ENCODE measurements at regions not wholly inside any gene's neighbourhood (a gene's known extent, or its start where the extent isn't known, plus 50 kb on each side); places are given as distances from the start of the nearest gene placed in this dataset.
"Not testable (repeated sequence)": the region's sequence is repeated elsewhere in the genome, so short reads cannot be mapped to it uniquely, and the experiment has no call there.

GRCh38 chr14:106286697-106287290, 760.4 kb downstream of the TMEM121 start:
- DNase-seq (ENCODE audit: low spot score): no peak
- H3K9me3 Mint-ChIP-seq: no peaks in the 10 kb centered on the region
- intact Hi-C loops (cut with micrococcal nuclease): no loop called here
- H3K4me3 Mint-ChIP-seq (ENCODE audit: low read depth): no peak overlapping the region
- no peaks in the 10 kb centered on the region for H3K36me3 Mint-ChIP-seq (ENCODE audit: low read depth)
- H3K4me1 Mint-ChIP-seq (ENCODE audit: low read depth): no peaks in the 10 kb centered on the region
- H3K27ac Mint-ChIP-seq: no peak overlapping the region
- peaks cover 21% of the 10 kb centered on the region for H3K27me3 Mint-ChIP-seq (ENCODE audit: low read depth)

- DNase-seq (ENCODE audit: low spot score): no peak
- Mint-ChIP-seq H3K4me1 (ENCODE audit: low read depth) (no peaks in the 10 kb centered on the region), H3K27ac (no peak overlapping the region), H3K9me3 (no peaks in the 10 kb centered on the region), H3K27me3 (ENCODE audit: low read depth) (peaks cover 21% of the 10 kb centered on the region), H3K4me3 (ENCODE audit: low read depth) (no peak overlapping the region), H3K36me3 (ENCODE audit: low read depth) (no peaks in the 10 kb centered on the region)
- intact Hi-C loops (cut with micrococcal nuclease): no loop called here
Observed at GRCh38 chr14:106287506-106287905, 761.1 kb downstream of the TMEM121 start.

DNA sequence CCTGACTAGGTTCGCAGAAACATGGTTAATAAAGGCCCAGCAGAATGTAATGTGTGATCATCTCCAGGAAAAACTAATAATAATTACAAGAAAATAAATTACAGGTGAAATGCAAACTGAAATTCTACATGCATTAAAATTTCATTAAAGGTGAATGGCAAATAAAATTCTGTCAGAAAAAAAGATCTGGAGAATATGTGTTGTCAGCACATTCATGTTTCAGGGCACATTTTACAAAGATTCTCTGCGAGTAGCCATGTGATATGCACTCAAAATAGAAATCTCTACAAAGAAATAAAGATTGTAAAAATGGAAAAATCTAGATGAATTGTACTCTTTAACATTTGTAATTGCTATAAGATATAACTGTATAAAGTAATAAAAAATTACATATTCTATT, 765.2 kb downstream of the TMEM121 start:
- no peaks in the 10 kb centered on the region for H3K36me3 Mint-ChIP-seq (ENCODE audit: low read depth)
- H3K4me3 Mint-ChIP-seq (ENCODE audit: low read depth): no peak overlapping the region
- H3K27me3 Mint-ChIP-seq (ENCODE audit: low read depth): peaks cover 26% of the 10 kb centered on the region
- no peaks in the 10 kb centered on the region for H3K9me3 Mint-ChIP-seq
- H3K27ac Mint-ChIP-seq: no peak overlapping the region
- no peak for DNase-seq (ENCODE audit: low spot score)
- H3K4me1 Mint-ChIP-seq (ENCODE audit: low read depth): no peaks in the 10 kb centered on the region
- intact Hi-C loops (cut with micrococcal nuclease): no loop called here

DNA sequence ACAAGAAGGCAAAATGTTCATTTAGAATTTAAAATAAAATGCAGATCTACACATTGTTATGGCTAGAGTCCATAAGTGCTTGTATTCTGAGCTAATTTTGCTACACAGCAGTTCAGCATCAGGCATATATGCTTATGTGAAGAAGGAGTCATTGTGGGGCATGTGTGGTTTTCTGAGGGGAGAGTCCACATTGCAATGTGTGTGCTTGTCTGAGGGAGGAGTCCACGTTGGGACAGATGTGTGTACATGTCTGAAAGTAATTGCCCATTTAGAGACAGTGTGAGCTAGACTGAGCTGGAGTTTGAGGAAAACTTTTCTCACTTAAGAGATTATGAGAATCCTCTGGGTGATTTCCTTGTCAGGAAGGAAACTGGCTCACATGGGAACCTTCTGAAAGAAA, 767.9 kb downstream of the TMEM121 start:
- no peaks in the 10 kb centered on the region for H3K4me1 Mint-ChIP-seq (ENCODE audit: low read depth)
- no peak overlapping the region for H3K27ac Mint-ChIP-seq
- peaks cover 35% of the 10 kb centered on the region for H3K27me3 Mint-ChIP-seq (ENCODE audit: low read depth)
- H3K4me3 Mint-ChIP-seq (ENCODE audit: low read depth): no peak overlapping the region
- intact Hi-C loops (cut with micrococcal nuclease): no loop called here
- no peaks in the 10 kb centered on the region for H3K9me3 Mint-ChIP-seq
- no peaks in the 10 kb centered on the region for H3K36me3 Mint-ChIP-seq (ENCODE audit: low read depth)
- no peak for DNase-seq (ENCODE audit: low spot score)

GRCh38 chr14:106300951-106301510, 774.6 kb downstream of the TMEM121 start:
- H3K27ac Mint-ChIP-seq; H3K36me3 Mint-ChIP-seq (ENCODE audit: low read depth); DNase-seq (ENCODE audit: low spot score); intact Hi-C loops (cut with micrococcal nuclease); H3K4me1 Mint-ChIP-seq (ENCODE audit: low read depth); H3K4me3 Mint-ChIP-seq (ENCODE audit: low read depth); H3K9me3 Mint-ChIP-seq: not testable (repeated sequence)
- H3K27me3 Mint-ChIP-seq (ENCODE audit: low read depth): peaks cover 38% of the 10 kb centered on the region

GRCh38 chr14:106301609-106302008, 775.2 kb downstream of the TMEM121 start:
- H3K9me3 Mint-ChIP-seq; H3K4me1 Mint-ChIP-seq (ENCODE audit: low read depth); intact Hi-C loops (cut with micrococcal nuclease); H3K4me3 Mint-ChIP-seq (ENCODE audit: low read depth); DNase-seq (ENCODE audit: low spot score); H3K36me3 Mint-ChIP-seq (ENCODE audit: low read depth); H3K27ac Mint-ChIP-seq: not testable (repeated sequence)
- peaks cover 41% of the 10 kb centered on the region for H3K27me3 Mint-ChIP-seq (ENCODE audit: low read depth)

DNA sequence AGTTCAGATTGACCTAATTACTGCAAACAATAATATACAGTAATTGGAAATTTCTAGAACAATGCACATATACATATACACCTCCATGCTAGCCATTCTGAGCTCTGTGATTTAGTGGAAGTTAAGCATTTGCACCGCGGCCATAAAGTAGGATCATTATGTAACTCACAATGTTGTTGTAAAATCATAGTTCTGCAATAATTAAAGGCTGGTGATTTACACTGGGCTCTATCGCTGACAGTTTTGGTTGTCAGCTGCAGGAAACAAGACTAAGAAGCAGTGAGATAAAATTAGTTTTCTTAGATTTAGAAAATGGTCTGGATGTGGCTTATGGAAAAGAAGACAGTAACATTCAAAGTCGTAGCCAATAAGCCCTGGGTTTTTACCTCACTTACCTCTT, 776.3 kb downstream of the TMEM121 start:
- intact Hi-C loops (cut with micrococcal nuclease): no loop called here

DNA sequence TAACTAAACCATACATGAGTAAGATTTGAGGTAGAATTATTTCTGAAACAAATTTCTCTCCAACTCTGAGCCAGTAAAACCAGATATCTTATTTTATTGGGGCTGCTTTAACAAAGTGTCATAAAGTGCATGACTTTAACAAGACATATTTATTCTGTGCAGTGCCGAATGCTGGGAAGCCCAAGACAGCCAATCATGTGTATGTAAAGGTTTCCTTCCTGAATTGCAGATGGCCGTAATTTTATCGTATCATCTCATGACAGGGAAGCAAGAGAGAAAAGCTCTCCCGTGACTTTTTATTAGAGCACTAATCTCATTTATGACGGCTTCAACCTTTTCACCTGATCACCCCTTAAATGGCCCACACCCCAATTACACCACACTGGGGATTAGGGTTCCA, 777.9 kb downstream of the TMEM121 start:
- intact Hi-C loops (cut with micrococcal nuclease): no loop called here
- no peak for DNase-seq (ENCODE audit: low spot score)
- H3K4me1 Mint-ChIP-seq (ENCODE audit: low read depth): peaks cover 7% of the 10 kb centered on the region
- H3K27me3 Mint-ChIP-seq (ENCODE audit: low read depth): peaks cover 41% of the 10 kb centered on the region
- H3K36me3 Mint-ChIP-seq (ENCODE audit: low read depth): no peaks in the 10 kb centered on the region
- H3K4me3 Mint-ChIP-seq (ENCODE audit: low read depth): no peak overlapping the region
- H3K27ac Mint-ChIP-seq: no peak overlapping the region
- H3K9me3 Mint-ChIP-seq: peaks cover 2% of the 10 kb centered on the region

More for the DNA sequence above, 776.3 kb downstream of the TMEM121 start:
- Mint-ChIP-seq H3K27ac (no peak overlapping the region), H3K4me3 (ENCODE audit: low read depth) (no peak overlapping the region), H3K36me3 (ENCODE audit: low read depth) (no peaks in the 10 kb centered on the region), H3K27me3 (ENCODE audit: low read depth) (peaks cover 41% of the 10 kb centered on the region), H3K9me3 (no peaks in the 10 kb centered on the region), H3K4me1 (ENCODE audit: low read depth) (peaks cover 7% of the 10 kb centered on the region)
- no peak for DNase-seq (ENCODE audit: low spot score)

DNA sequence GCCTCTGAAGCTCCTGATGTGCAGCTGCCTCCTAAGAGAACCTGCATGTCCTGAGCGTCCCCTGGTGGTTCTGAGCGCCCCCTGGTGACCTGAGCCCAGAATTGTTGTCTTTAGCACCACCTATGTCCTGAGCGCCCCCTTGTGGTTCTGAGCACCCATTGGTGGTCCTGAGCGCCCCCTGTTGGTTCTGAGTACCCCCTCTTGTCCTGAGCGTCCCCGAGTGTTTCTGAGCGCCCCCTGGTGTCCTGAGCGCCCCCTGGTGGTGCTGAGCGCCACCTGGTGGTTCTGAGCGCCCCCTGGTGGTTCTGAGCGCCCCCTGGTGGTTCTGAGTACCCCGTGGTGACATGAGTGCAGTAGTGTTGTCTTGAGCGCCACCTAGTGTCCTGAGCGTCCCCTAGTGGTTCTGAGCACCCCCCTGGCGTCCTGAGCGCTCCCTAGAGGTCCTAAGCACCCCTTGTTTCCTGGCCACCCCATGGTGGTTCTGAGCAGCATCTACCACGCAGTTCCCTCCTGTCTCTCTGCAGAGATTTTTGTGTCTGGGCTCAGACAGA, 782.5 kb downstream of the TMEM121 start:
- peak; percentile 85 for DNase-seq (ENCODE audit: low spot score)
- H3K9me3 Mint-ChIP-seq: peaks cover 4% of the 10 kb centered on the region
- H3K4me3 Mint-ChIP-seq (ENCODE audit: low read depth): no peak overlapping the region
- no peak overlapping the region for H3K27ac Mint-ChIP-seq
- no peaks in the 10 kb centered on the region for H3K36me3 Mint-ChIP-seq (ENCODE audit: low read depth)
- H3K27me3 Mint-ChIP-seq (ENCODE audit: low read depth): peaks cover 43% of the 10 kb centered on the region
- peaks cover 4% of the 10 kb centered on the region for H3K4me1 Mint-ChIP-seq (ENCODE audit: low read depth)
- intact Hi-C loops (cut with micrococcal nuclease): no loop called here

DNA sequence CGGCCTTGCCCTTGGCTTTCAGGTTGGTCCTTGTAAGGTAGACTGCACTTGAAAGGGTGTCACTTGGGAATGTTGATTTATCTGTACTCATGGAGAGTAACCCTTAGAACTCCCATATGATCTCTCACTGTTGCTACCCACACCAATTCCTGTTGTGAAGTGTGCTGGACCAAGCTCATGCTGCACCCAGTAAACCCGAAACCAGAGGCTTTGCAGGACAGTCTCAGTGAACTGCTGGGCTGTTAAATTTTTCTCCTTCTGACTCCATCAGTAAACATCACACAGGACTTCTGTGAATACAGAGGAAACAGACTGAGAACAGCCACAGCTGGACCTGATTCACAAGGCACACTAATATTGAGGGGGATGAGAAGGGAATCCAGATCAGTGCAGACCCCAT, 783.0 kb downstream of the TMEM121 start:
- intact Hi-C loops (cut with micrococcal nuclease): no loop called here
- peaks cover 4% of the 10 kb centered on the region for H3K9me3 Mint-ChIP-seq
- no peak overlapping the region for H3K4me3 Mint-ChIP-seq (ENCODE audit: low read depth)
- DNase-seq (ENCODE audit: low spot score): no peak
- no peak overlapping the region for H3K27ac Mint-ChIP-seq
- H3K27me3 Mint-ChIP-seq (ENCODE audit: low read depth): peaks cover 38% of the 10 kb centered on the region
- peaks cover 4% of the 10 kb centered on the region for H3K4me1 Mint-ChIP-seq (ENCODE audit: low read depth)
- no peaks in the 10 kb centered on the region for H3K36me3 Mint-ChIP-seq (ENCODE audit: low read depth)

- no peak for DNase-seq (ENCODE audit: low spot score)
- H3K4me3 Mint-ChIP-seq (ENCODE audit: low read depth): no peak overlapping the region
- no peak overlapping the region for H3K27ac Mint-ChIP-seq
- H3K27me3 Mint-ChIP-seq (ENCODE audit: low read depth): peaks cover 4% of the 10 kb centered on the region
- intact Hi-C loops (cut with micrococcal nuclease): no loop called here
- H3K9me3 Mint-ChIP-seq: no peaks in the 10 kb centered on the region
- H3K36me3 Mint-ChIP-seq (ENCODE audit: low read depth): no peaks in the 10 kb centered on the region
- peaks cover 4% of the 10 kb centered on the region for H3K4me1 Mint-ChIP-seq (ENCODE audit: low read depth)
Observed at GRCh38 chr14:106315436-106315835, 789.1 kb downstream of the TMEM121 start.

DNA sequence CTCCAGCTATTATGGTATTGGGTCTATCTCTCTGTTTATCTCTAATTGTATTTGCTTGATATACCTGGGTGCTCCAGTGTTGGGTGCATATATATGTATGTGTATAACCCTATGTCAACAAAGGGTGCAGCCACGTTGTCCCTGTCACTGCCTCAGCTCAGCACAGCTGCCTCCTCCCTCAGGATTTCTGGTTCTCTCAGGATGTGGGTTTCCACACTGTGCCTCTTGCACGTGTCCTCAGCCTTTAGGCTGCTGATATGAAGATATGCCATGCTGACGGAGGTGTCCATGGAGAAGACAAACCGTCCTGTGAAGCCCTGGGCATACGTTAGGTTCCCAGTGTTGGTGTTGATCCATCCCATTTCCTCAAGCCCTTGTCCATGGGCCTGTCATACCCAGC, 791.2 kb downstream of the TMEM121 start:
- no peak overlapping the region for H3K4me3 Mint-ChIP-seq (ENCODE audit: low read depth)
- no peak overlapping the region for H3K27ac Mint-ChIP-seq
- H3K36me3 Mint-ChIP-seq (ENCODE audit: low read depth): no peaks in the 10 kb centered on the region
- intact Hi-C loops (cut with micrococcal nuclease): no loop called here
- H3K4me1 Mint-ChIP-seq (ENCODE audit: low read depth): no peaks in the 10 kb centered on the region
- DNase-seq (ENCODE audit: low spot score): no peak
- no peaks in the 10 kb centered on the region for H3K9me3 Mint-ChIP-seq
- H3K27me3 Mint-ChIP-seq (ENCODE audit: low read depth): peaks cover 7% of the 10 kb centered on the region

- Mint-ChIP-seq H3K27ac (no peak overlapping the region), H3K4me3 (ENCODE audit: low read depth) (no peak overlapping the region), H3K27me3 (ENCODE audit: low read depth) (peaks cover 7% of the 10 kb centered on the region)
Observed at GRCh38 chr14:106318700-106319099, 792.3 kb downstream of the TMEM121 start.

More at GRCh38 chr14:106318700-106319099, 792.3 kb downstream of the TMEM121 start:
- Mint-ChIP-seq H3K4me1 (ENCODE audit: low read depth) (no peaks in the 10 kb centered on the region), H3K36me3 (ENCODE audit: low read depth) (no peaks in the 10 kb centered on the region), H3K9me3 (no peaks in the 10 kb centered on the region)
- intact Hi-C loops (cut with micrococcal nuclease): no loop called here
- DNase-seq (ENCODE audit: low spot score): peak; percentile 47

Data from activated T-helper 2 cell treated with anti-CD3 and anti-CD28 coated beads, Interferon-gamma antibody, Interleukin-2, Interleukin-4, amounts not matched to agents 10 μg/mL and 5 μg/mL and 100 μg/mL, durations not matched to agents 14 hours and 24 hours and 36 hours (primary cell).